ENCODE measurements at regions not wholly inside any gene's neighbourhood (a gene's known extent, or its start where the extent isn't known, plus 50 kb on each side); places are given as distances from the start of the nearest gene placed in this dataset.
A peak's percentile ranks its signal among the peaks of the same experiment; 100 is the strongest.
"Not testable (repeated sequence)": the region's sequence is repeated elsewhere in the genome, so short reads cannot be mapped to it uniquely, and the experiment has no call there.

- H3K36me3 ChIP-seq (ENCODE audit: control insufficient read depth, insufficient read depth, low read length, severe bottlenecking): no peaks in the 10 kb centered on the region
- peak; percentile 77 for DNase-seq (ENCODE audit: low read depth)
- H3K4me3 ChIP-seq (ENCODE audit: low read length): no peak overlapping the region
- peaks cover 11% of the 10 kb centered on the region for H3K4me1 ChIP-seq (ENCODE audit: control insufficient read depth, insufficient read depth, low read length)
- H3K27me3 ChIP-seq (replicated peaks; ENCODE audit: control insufficient read depth, insufficient read depth, low read length): no peaks in the 10 kb centered on the region
- no peak overlapping the region for H3K9ac ChIP-seq (ENCODE audit: low read length)
- no peaks in the 10 kb centered on the region for H3K9me3 ChIP-seq (ENCODE audit: control insufficient read depth, low read length)
These were observed 51.1 kb upstream of the CHD2 start for GRCh38 chr15:92848852-92849598.

- not testable (repeated sequence) for H3K27me3 ChIP-seq (replicated peaks; ENCODE audit: control insufficient read depth, insufficient read depth, low read length); H3K36me3 ChIP-seq (ENCODE audit: control insufficient read depth, insufficient read depth, low read length, severe bottlenecking); DNase-seq (ENCODE audit: low read depth); H3K4me3 ChIP-seq (ENCODE audit: low read length); H3K9me3 ChIP-seq (ENCODE audit: control insufficient read depth, low read length); H3K9ac ChIP-seq (ENCODE audit: low read length)
- H3K4me1 ChIP-seq (ENCODE audit: control insufficient read depth, insufficient read depth, low read length): peaks cover 11% of the 10 kb centered on the region
These were observed 49.9 kb upstream of the CHD2 start for GRCh38 chr15:92850218-92850617.

All from adipocyte (in vitro differentiated cells).